Uterus (tissue), 2 donors: ENCODE measurements at regions not wholly inside any gene's neighbourhood (a gene's known extent, or its start where the extent isn't known, plus 50 kb on each side); places are given as distances from the start of the nearest gene placed in this dataset.

Experiments
- CTCF ChIP-seq, 4 experiments: fragments of 200-600 bp in 2 of 4; fragments of 450-650 bp in 2 of 4; sonication (generic) in 2 of 4; IDR thresholded peaks; one replicate each; pipeline ENCODE4 v1.5.1; 2016 to 2019; ENCODE audit warnings: antibody characterized with exemption in 4 of 4, mild to moderate bottlenecking in 2 of 4, moderate library complexity in 1 of 4
- POLR2A ChIP-seq, 2 donors: fragments of 450-650 bp; IDR thresholded peaks; one replicate each; pipeline ENCODE4 v1.6.1; 2016; ENCODE audit warnings: antibody characterized with exemption in 2 of 2, mild to moderate bottlenecking in 1 of 2, moderate library complexity in 1 of 2

- no peak for TF ChIP-seq POLR2A (IDR thresholded peaks at IDR 0.05)
- TF ChIP-seq CTCF (IDR thresholded peaks at IDR 0.05), result no peak
Observed at GRCh38 chr14:82251494-82251893, 717.8 kb upstream of the SEL1L start.
